MM.1S (cell line): ENCODE measurements at regions not wholly inside any gene's neighbourhood (a gene's known extent, or its start where the extent isn't known, plus 50 kb on each side); places are given as distances from the start of the nearest gene placed in this dataset.
"Not testable (repeated sequence)": the region's sequence is repeated elsewhere in the genome, so short reads cannot be mapped to it uniquely, and the experiment has no call there.

ENCODE experiments used
- DNase-seq: peaks from one replicate; pipeline ENCODE4 v3.0.0-alpha.2; 2015
- H2AFZ ChIP-seq: fragments of 300-600 bp; sonication (generic); 2 replicates; pipeline ENCODE4 v1.6.0; 2016; ENCODE audit warnings: antibody characterized with exemption, low read length
- H3F3A ChIP-seq: fragments of 300-600 bp; sonication (generic); 2 replicates; pipeline ENCODE4 v1.6.1; 2016; ENCODE audit warnings: mild to moderate bottlenecking, antibody characterized with exemption, low read length, moderate library complexity, mixed read lengths; ENCODE audit not compliant: insufficient read depth
- H3K27ac ChIP-seq: fragments of 300-600 bp; sonication (generic); 2 replicates; pipeline ENCODE4 v1.5.1; 2016; ENCODE audit warnings: mild to moderate bottlenecking, low read length
- H3K27me3 ChIP-seq: fragments of 300-600 bp; sonication (generic); replicated peaks from 2 replicates; pipeline ENCODE4 v1.6.0; 2016; ENCODE audit warnings: low read length; ENCODE audit not compliant: insufficient read depth
- H3K36me3 ChIP-seq: fragments of 300-600 bp; sonication (generic); replicated peaks from 2 replicates; pipeline ENCODE4 v1.6.1; 2016; ENCODE audit warnings: mild to moderate bottlenecking, low read length, mixed read lengths; ENCODE audit not compliant: insufficient read depth
- H3K4me1 ChIP-seq: fragments of 300-600 bp; sonication (generic); 2 replicates; pipeline ENCODE4 v1.6.1; 2016; ENCODE audit warnings: low read length, mixed read lengths
- H3K4me2 ChIP-seq: fragments of 300-600 bp; sonication (generic); 2 replicates; pipeline ENCODE4 v1.6.0; 2016; ENCODE audit warnings: low read depth, low read length
- H3K4me3 ChIP-seq: fragments of 300-600 bp; sonication (generic); 2 replicates; pipeline ENCODE4 v1.5.1; 2016; ENCODE audit warnings: low read length, mixed read lengths
- H3K79me2 ChIP-seq: fragments of 300-600 bp; sonication (generic); 2 replicates; pipeline ENCODE4 v1.6.1; 2016; ENCODE audit warnings: mixed run types, low read length, mixed read lengths
- H3K9ac ChIP-seq: fragments of 300-600 bp; sonication (generic); 2 replicates; pipeline ENCODE4 v1.6.1; 2016; ENCODE audit warnings: low read length, mixed read lengths
- H3K9me2 ChIP-seq: fragments of 300-600 bp; sonication (generic); replicated peaks from 2 replicates; pipeline ENCODE4 v1.6.1; 2016; ENCODE audit warnings: mild to moderate bottlenecking, low read length, mixed read lengths; ENCODE audit not compliant: insufficient read depth
- H3K9me3 ChIP-seq: fragments of 300-600 bp; sonication (generic); replicated peaks from 2 replicates; pipeline ENCODE4 v1.6.1; 2016; ENCODE audit warnings: mild to moderate bottlenecking, low read length, mixed read lengths; ENCODE audit not compliant: insufficient read depth
- H4K20me1 ChIP-seq: fragments of 300-600 bp; sonication (generic); 2 replicates; pipeline ENCODE4 v1.6.1; 2016; ENCODE audit warnings: mild to moderate bottlenecking, low read length, moderate library complexity, mixed read lengths; ENCODE audit not compliant: insufficient read depth
- EZH2 ChIP-seq: fragments of 300-600 bp; sonication (generic); optimal IDR thresholded peaks from 2 replicates; pipeline ENCODE3; 2017; ENCODE audit warnings: low read depth, mild to moderate bottlenecking, antibody characterized with exemption, low read length, mixed read lengths
- EZH2phosphoT487 ChIP-seq: fragments of 300-600 bp; sonication (generic); IDR thresholded peaks from 2 replicates; pipeline ENCODE4 v1.6.1; 2018; ENCODE audit warnings: antibody characterized with exemption, low read length
- TF ChIP-seq, protein P1 (sequence below): fragments of 300-600 bp; sonication (generic); IDR thresholded peaks from 2 replicates; pipeline ENCODE4 v1.5.1; 2016; ENCODE audit warnings: antibody characterized with exemption, low read length, mixed read lengths

DNA sequence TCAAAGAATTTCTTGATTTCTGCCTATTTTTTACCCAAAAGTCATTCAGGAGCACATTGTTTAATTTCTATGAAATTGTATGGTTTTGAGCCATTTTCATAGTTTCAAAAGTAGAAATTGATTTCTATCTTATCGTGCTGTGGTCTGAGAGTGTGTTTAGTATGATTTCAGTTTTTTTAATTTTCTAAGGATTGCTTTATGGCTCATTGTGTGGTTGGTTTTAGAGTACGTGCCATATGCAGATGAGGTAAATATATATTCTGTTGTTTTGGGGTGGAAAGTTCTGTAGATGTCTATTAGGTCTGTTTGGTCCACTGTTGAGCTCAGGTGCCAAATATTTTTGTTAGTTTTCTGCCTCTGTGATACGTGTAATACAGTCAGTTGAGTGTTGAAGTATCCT, 487.1 kb upstream of the CBLB start:
- Histone ChIP-seq H3K27me3 (no peaks in the 10 kb centered on the region), H3F3A (no peaks in the 10 kb centered on the region), H3K9ac (no peak overlapping the region), H4K20me1 (no peaks in the 10 kb centered on the region), H3K9me3 (no peaks in the 10 kb centered on the region), H3K4me1 (no peaks in the 10 kb centered on the region), H3K9me2 (no peaks in the 10 kb centered on the region), H3K36me3 (no peaks in the 10 kb centered on the region), H3K79me2 (no peaks in the 10 kb centered on the region), H3K4me2 (no peak overlapping the region), H2AFZ (no peak overlapping the region), H3K4me3 (no peak overlapping the region), H3K27ac (no peak overlapping the region)
- DNase-seq: no peak
- TF ChIP-seq EZH2 (no peak), EZH2phosphoT487 (no peak)
- TF ChIP-seq, protein P1, sequence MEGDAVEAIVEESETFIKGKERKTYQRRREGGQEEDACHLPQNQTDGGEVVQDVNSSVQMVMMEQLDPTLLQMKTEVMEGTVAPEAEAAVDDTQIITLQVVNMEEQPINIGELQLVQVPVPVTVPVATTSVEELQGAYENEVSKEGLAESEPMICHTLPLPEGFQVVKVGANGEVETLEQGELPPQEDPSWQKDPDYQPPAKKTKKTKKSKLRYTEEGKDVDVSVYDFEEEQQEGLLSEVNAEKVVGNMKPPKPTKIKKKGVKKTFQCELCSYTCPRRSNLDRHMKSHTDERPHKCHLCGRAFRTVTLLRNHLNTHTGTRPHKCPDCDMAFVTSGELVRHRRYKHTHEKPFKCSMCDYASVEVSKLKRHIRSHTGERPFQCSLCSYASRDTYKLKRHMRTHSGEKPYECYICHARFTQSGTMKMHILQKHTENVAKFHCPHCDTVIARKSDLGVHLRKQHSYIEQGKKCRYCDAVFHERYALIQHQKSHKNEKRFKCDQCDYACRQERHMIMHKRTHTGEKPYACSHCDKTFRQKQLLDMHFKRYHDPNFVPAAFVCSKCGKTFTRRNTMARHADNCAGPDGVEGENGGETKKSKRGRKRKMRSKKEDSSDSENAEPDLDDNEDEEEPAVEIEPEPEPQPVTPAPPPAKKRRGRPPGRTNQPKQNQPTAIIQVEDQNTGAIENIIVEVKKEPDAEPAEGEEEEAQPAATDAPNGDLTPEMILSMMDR: no peak

DNA sequence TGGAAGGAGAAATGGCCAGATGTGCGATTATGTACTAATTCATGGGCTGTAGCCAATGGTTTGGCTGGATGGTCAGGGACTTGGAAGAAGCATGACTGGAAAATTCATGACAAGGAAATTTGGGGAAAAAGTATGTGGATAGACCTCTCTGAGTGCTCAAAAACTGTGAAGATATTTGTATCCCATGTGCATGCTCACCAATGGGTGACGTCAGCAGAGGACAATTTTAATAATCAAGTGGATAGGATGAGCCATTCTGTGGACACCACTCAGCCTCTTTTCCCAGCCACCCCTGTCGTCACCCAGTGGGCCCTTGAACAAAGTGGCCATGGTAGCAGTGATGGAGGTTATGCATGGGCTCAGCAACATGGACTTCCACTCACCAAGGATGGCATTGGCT, 490.9 kb upstream of the CBLB start:
- no peaks in the 10 kb centered on the region for H3K4me1 ChIP-seq
- H3K27me3 ChIP-seq: no peaks in the 10 kb centered on the region
- no peaks in the 10 kb centered on the region for H3K9me2 ChIP-seq
- H3K36me3 ChIP-seq: no peaks in the 10 kb centered on the region
- no peak overlapping the region for H3K9ac ChIP-seq
- H3K9me3 ChIP-seq: no peaks in the 10 kb centered on the region
- no peak overlapping the region for H3K4me3 ChIP-seq
- no peak overlapping the region for H2AFZ ChIP-seq
- no peak overlapping the region for H3K27ac ChIP-seq
- TF ChIP-seq EZH2phosphoT487 (no peak), EZH2 (no peak)
- TF ChIP-seq, protein P1: no peak
- no peaks in the 10 kb centered on the region for H4K20me1 ChIP-seq
- H3K79me2 ChIP-seq: no peaks in the 10 kb centered on the region
- H3F3A ChIP-seq: no peaks in the 10 kb centered on the region
- no peak for DNase-seq
- no peak overlapping the region for H3K4me2 ChIP-seq

DNA sequence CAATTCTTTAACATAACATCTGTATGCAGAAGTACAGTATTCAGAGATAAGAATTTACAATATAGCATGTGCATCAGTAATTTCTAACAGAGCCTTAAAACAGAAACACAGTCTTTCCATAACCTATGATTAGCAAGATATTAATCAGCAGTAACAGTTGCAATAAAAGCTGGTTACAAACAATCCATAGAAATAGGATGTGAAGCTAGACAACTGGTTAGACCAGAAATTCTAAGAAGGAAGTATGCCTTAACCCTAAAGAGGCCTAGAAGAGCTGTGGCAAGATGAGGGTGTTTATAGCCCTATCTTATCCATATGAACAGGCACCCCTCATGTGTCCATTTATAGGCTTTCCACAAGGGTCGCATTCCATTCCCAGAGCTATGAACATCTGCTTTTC, 492.1 kb upstream of the CBLB start:
- not testable (repeated sequence) for H3K9ac ChIP-seq, H2AFZ ChIP-seq, H3K79me2 ChIP-seq, H3K9me3 ChIP-seq, DNase-seq, H3K9me2 ChIP-seq, H3K4me1 ChIP-seq, H3K4me2 ChIP-seq, H3K4me3 ChIP-seq, H3K27ac ChIP-seq, H4K20me1 ChIP-seq, H3K27me3 ChIP-seq, H3K36me3 ChIP-seq, H3F3A ChIP-seq

DNA sequence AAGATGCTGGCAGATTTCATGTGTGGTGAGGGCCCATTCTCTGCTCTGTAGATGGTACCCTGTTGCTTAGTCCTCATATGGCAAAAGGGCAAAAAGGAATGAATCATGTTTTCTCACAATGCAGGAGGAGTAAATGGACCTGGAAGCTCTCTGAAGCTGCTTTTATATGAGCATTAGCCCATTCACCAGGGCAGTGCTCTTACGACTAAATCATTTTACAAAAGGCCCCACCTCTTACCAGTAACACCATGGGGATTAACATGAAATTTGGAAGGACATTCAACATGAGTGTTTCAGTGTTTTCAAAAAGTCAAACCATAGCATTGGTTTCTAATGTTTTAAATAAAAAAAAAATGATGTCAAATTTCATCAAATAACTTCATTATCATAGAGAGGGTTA, 495.7 kb upstream of the CBLB start:
- Histone ChIP-seq H3K79me2 (no peaks in the 10 kb centered on the region), H3K9me3 (no peaks in the 10 kb centered on the region), H2AFZ (no peak overlapping the region), H3K9me2 (no peaks in the 10 kb centered on the region), H3K27ac (no peak overlapping the region), H3F3A (no peaks in the 10 kb centered on the region), H3K27me3 (no peaks in the 10 kb centered on the region), H3K36me3 (no peaks in the 10 kb centered on the region), H3K4me2 (no peak overlapping the region), H3K4me3 (no peak overlapping the region), H3K9ac (no peak overlapping the region), H4K20me1 (no peaks in the 10 kb centered on the region), H3K4me1 (no peaks in the 10 kb centered on the region)
- no peak for DNase-seq
- TF ChIP-seq EZH2 (no peak), EZH2phosphoT487 (no peak)
- TF ChIP-seq, protein P1: no peak
